Keratinocyte (primary cell): ENCODE measurements at regions not wholly inside any gene's neighbourhood (a gene's known extent, or its start where the extent isn't known, plus 50 kb on each side); places are given as distances from the start of the nearest gene placed in this dataset.

Experiments
- DNase-seq: peaks from one replicate; pipeline ENCODE4 v3.0.0-alpha.2; 2011; ENCODE audit warnings: low read depth, missing footprints, low spot score
- FAIRE-seq: peaks from 2 replicates; lab custom pipeline; 2011; peaks lifted over from hg19 to GRCh38; lab: Jason Lieb, UNC
- H2AFZ ChIP-seq: 2 replicates; pipeline ENCODE4 v1.6.0; 2012; ENCODE audit warnings: low read length, control low read depth, inconsistent platforms; ENCODE audit not compliant: control insufficient read depth
- H3K27ac ChIP-seq: 2 replicates; pipeline ENCODE4 v1.5.1; 2011; ENCODE audit warnings: low read length; ENCODE audit not compliant: control insufficient read depth, insufficient read depth
- H3K27me3 ChIP-seq: 3 replicates; pipeline ENCODE4 v1.6.0; 2011; ENCODE audit warnings: low read length; ENCODE audit not compliant: control insufficient read depth, insufficient read depth; ENCODE audit errors: extremely low read depth
- H3K36me3 ChIP-seq, 2 experiments: 2 replicates in 1 of 2; 3 replicates in 1 of 2; pipeline ENCODE4 v1.5.1; 2011; ENCODE audit warnings: low read length in 2 of 2, mild to moderate bottlenecking in 1 of 2; ENCODE audit not compliant: control insufficient read depth in 2 of 2, insufficient read depth in 2 of 2; ENCODE audit errors: extremely low read depth in 1 of 2
- H3K4me1 ChIP-seq: 3 replicates; pipeline ENCODE4 v1.5.1; 2011; ENCODE audit warnings: low read length; ENCODE audit not compliant: control insufficient read depth, insufficient read depth; ENCODE audit errors: extremely low read depth
- H3K4me2 ChIP-seq: 3 replicates; pipeline ENCODE4 v1.6.0; 2011; ENCODE audit warnings: low read depth, low read length; ENCODE audit not compliant: control insufficient read depth, insufficient read depth; ENCODE audit errors: extremely low read depth
- H3K4me3 ChIP-seq, 3 experiments: fragments of 200-600 bp in 1 of 3; sonication (generic) in 1 of 3; 2 replicates in 2 of 3; 3 replicates in 1 of 3; pipeline ENCODE4 v1.5.1; 2011 to 2016; ENCODE audit warnings: low read length in 3 of 3, mild to moderate bottlenecking in 3 of 3, control low read depth in 2 of 3, inconsistent platforms in 1 of 3, low read depth in 1 of 3, mixed read lengths in 1 of 3, mixed run types in 1 of 3, moderate library complexity in 1 of 3; ENCODE audit not compliant: control insufficient read depth in 2 of 3, insufficient read depth in 2 of 3; ENCODE audit errors: extremely low read depth in 1 of 3
- H3K79me2 ChIP-seq: 2 replicates; pipeline ENCODE4 v1.6.0; 2012; ENCODE audit warnings: low read length; ENCODE audit not compliant: control insufficient read depth, insufficient read depth
- H3K9ac ChIP-seq: 3 replicates; pipeline ENCODE4 v1.6.0; 2011; ENCODE audit warnings: low read length; ENCODE audit not compliant: control insufficient read depth, insufficient read depth; ENCODE audit errors: extremely low read depth
- H3K9me1 ChIP-seq: 3 replicates; pipeline ENCODE4 v1.6.0; 2011; ENCODE audit warnings: low read length; ENCODE audit not compliant: control insufficient read depth, insufficient read depth; ENCODE audit errors: extremely low read depth
- H3K9me3 ChIP-seq: 2 replicates; pipeline ENCODE4 v1.5.1; 2012; ENCODE audit warnings: low read depth, low read length; ENCODE audit not compliant: control insufficient read depth
- H4K20me1 ChIP-seq: 3 replicates; pipeline ENCODE4 v1.6.0; 2011; ENCODE audit warnings: low read length; ENCODE audit not compliant: control insufficient read depth, insufficient read depth; ENCODE audit errors: extremely low read depth
- EZH2 ChIP-seq: IDR thresholded peaks from one replicate; pipeline ENCODE4 v1.6.1; 2012; ENCODE audit warnings: inconsistent platforms, mild to moderate bottlenecking, low read length, moderate library complexity
- dilution Hi-C: fragments of 300-500 bp; cut with MboI; formaldehyde crosslinking; loops from one replicate; pipeline ENCODE4 v1.7.0; 2020; ENCODE audit warnings: low sequenced_read_pairs; ENCODE audit not compliant: extremely low pct_ligation_motif_present
- TF ChIP-seq, protein P1 (sequence below), 3 experiments: IDR thresholded peaks in 1 of 3; conservative IDR thresholded peaks in 1 of 3; optimal IDR thresholded peaks in 1 of 3; 2 replicates in 2 of 3; 3 replicates in 1 of 3; pipeline versions ENCODE3 to v1.5.1; 2011; ENCODE audit warnings: low read length in 3 of 3, mild to moderate bottlenecking in 3 of 3, moderate library complexity in 2 of 3, control low read depth in 1 of 3, inconsistent platforms in 1 of 3; ENCODE audit not compliant: insufficient read depth in 2 of 3; ENCODE audit errors: extremely low read depth in 1 of 3

DNA sequence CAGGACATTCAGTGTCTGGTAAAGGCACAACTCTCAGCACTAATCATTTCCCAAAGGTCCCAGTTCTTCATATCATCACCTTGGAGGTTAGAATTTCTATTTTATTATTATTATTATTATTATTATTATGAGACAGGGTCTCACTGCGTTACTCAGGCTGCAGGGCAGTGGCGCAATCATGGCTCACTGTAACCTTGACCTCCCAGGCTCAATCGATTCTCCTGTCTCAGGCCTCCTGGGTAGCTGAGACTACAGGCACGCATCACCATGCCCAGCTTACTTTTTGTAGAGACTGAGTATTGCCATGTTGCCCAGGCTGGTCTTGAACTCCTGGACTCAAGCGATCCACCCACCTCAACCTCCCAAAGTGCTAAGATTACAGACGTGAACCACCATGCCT, 91.8 kb upstream of the DOCK1 start:
- no peaks in the 10 kb centered on the region for H3K27me3 ChIP-seq
- FAIRE-seq (no peak), DNase-seq (no peak)
- no peaks in the 10 kb centered on the region for H3K4me1 ChIP-seq
- TF ChIP-seq, protein P1, sequence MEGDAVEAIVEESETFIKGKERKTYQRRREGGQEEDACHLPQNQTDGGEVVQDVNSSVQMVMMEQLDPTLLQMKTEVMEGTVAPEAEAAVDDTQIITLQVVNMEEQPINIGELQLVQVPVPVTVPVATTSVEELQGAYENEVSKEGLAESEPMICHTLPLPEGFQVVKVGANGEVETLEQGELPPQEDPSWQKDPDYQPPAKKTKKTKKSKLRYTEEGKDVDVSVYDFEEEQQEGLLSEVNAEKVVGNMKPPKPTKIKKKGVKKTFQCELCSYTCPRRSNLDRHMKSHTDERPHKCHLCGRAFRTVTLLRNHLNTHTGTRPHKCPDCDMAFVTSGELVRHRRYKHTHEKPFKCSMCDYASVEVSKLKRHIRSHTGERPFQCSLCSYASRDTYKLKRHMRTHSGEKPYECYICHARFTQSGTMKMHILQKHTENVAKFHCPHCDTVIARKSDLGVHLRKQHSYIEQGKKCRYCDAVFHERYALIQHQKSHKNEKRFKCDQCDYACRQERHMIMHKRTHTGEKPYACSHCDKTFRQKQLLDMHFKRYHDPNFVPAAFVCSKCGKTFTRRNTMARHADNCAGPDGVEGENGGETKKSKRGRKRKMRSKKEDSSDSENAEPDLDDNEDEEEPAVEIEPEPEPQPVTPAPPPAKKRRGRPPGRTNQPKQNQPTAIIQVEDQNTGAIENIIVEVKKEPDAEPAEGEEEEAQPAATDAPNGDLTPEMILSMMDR (optimal IDR thresholded peaks at IDR 0.05 in 1 of 3, IDR thresholded peaks at IDR 0.05 in 1 of 3, conservative IDR thresholded peaks at IDR 0.05 in 1 of 3; ENCODE audit: extremely low read depth in 1 of 3, insufficient read depth in 2 of 3, low read length in 3 of 3): no peak
- TF ChIP-seq EZH2: no peak
- no peaks in the 10 kb centered on the region for H3K9me3 ChIP-seq
- no peak overlapping the region for H3K4me3 ChIP-seq
- no peaks in the 10 kb centered on the region for H3K36me3 ChIP-seq
- no peak overlapping the region for H3K4me2 ChIP-seq
- H3K9ac ChIP-seq: no peak overlapping the region
- dilution Hi-C loops: no loop called here
- H2AFZ ChIP-seq: no peak overlapping the region
- H3K79me2 ChIP-seq: no peaks in the 10 kb centered on the region
- H3K27ac ChIP-seq: no peak overlapping the region
- H3K9me1 ChIP-seq: no peaks in the 10 kb centered on the region
- H4K20me1 ChIP-seq: no peaks in the 10 kb centered on the region

DNA sequence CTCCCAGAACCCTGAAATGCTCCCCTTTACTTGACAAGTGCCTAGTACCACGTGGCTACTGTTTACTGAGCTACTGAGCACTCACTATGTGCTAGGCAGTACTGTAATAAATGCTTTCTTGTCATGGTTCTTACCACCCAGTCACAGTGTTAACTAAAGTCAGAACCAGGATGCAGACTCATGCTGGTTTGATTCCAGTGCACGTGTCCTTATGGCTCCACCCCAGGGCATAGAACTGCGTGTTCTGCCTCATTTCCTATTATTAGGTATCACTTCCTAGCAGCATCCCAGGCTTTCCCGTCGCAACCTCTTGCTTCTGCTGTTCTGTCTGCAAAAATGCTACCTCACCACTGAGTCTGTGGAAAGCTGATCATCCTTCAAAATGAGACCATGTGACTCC, 71.7 kb upstream of the DOCK1 start:
- H3K9me1 ChIP-seq: no peaks in the 10 kb centered on the region
- no peaks in the 10 kb centered on the region for H3K4me1 ChIP-seq
- no peak overlapping the region for H3K4me2 ChIP-seq
- no peaks in the 10 kb centered on the region for H3K36me3 ChIP-seq
- no peaks in the 10 kb centered on the region for H4K20me1 ChIP-seq
- H3K9ac ChIP-seq: no peak overlapping the region
- dilution Hi-C loops: no loop called here
- FAIRE-seq (no peak), DNase-seq (no peak)
- peaks cover 5% of the 10 kb centered on the region for H3K27me3 ChIP-seq
- H2AFZ ChIP-seq: no peak overlapping the region
- no peak overlapping the region for H3K27ac ChIP-seq
- no peaks in the 10 kb centered on the region for H3K79me2 ChIP-seq
- TF ChIP-seq, protein P1 (optimal IDR thresholded peaks at IDR 0.05 in 1 of 3, IDR thresholded peaks at IDR 0.05 in 1 of 3, conservative IDR thresholded peaks at IDR 0.05 in 1 of 3; ENCODE audit: extremely low read depth in 1 of 3, insufficient read depth in 2 of 3, low read length in 3 of 3): no peak
- TF ChIP-seq EZH2: no peak
- no peak overlapping the region for H3K4me3 ChIP-seq
- no peaks in the 10 kb centered on the region for H3K9me3 ChIP-seq
